NCI-H69 (cell line): ENCODE measurements at regions not wholly inside any gene's neighbourhood (a gene's known extent, or its start where the extent isn't known, plus 50 kb on each side); places are given as distances from the start of the nearest gene placed in this dataset.
A peak's percentile ranks its signal among the peaks of the same experiment; 100 is the strongest.

ENCODE experiments used
- DNase-seq: peaks from one replicate; lab custom pipeline; 2025; lab: John Stamatoyannopoulos, UW

DNA sequence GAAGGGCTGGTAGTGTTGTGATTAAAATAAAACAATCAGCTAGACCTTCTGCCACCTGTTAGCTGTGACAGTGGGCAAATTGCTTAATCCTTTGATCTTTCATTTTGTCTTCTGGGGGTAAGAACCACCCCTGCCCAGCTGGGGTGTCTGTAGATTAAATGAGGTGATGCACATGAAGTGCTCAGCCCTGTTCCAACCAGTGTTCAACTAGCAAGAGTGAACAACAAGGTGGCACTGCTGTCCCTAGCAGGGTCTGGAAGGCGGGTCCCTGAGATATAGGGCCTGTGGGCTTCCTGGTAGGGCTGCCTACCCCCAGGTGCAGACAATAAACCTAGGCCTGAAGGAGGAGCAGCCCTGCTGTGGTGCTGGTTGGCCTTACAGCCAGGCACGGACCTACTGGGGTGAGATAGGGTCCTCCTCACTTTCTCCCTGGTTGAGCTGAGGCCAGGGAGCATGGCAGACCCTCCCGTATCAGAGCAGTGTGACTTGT, 60.6 kb downstream of the ARL6IP4 start:
- DNase-seq = peak; percentile 93

DNA sequence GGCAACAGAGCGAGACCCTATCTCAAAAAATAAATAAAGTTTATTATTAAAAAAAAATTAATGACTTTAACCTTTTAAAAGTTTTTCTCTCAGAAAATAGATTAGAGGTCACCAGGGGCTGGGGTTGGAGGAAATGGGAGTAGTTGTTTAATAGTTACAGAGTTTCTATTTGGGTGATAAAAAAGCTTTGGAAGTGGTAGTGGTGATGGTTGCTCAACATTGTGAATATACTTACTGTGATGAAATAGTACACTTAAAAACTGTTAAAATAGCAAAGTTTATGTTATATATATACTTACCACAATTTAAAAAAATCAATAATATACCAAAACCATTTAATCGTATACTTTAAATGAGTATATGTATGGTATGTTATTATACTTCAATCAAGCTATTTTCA, 59.6 kb downstream of the ARL6IP4 start:
- no peak for DNase-seq

DNA sequence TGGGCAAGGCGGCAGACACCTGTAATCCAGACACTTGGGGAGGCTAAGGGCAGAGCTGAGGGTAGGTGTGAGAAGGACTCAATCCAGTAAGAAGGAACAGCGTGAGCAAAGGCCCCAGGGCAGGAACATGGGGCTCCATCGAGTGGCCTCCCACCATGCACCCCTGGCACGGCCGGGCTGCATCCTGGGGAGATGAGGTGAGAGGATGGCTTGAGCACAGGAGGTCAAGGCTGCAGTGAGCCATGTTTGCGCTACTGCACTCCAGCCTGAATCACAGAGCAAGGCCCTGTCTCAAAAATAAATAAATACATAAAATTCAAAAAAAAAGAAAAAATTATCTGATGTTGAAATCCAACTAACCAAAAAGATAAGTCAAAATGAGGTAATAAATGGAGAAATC, 58.5 kb downstream of the ARL6IP4 start:
- DNase-seq = no peak

- no peak for DNase-seq
Measured at GRCh38 chr12:123038486-123038885, 58.0 kb downstream of the ARL6IP4 start.

- peak; percentile 77 for DNase-seq
Measured at GRCh38 chr12:123037791-123038190, 57.3 kb downstream of the ARL6IP4 start.

- DNase-seq = no peak
Measured at GRCh38 chr12:123036466-123037285, 56.2 kb downstream of the ARL6IP4 start.

GRCh38 chr12:123035841-123036240, 55.4 kb downstream of the ARL6IP4 start:
- no peak for DNase-seq

GRCh38 chr12:123034865-123035264, 54.4 kb downstream of the ARL6IP4 start:
- DNase-seq = peak; percentile 19

- DNase-seq = no peak
Measured at GRCh38 chr12:123034022-123034541, 53.6 kb downstream of the ARL6IP4 start.

DNA sequence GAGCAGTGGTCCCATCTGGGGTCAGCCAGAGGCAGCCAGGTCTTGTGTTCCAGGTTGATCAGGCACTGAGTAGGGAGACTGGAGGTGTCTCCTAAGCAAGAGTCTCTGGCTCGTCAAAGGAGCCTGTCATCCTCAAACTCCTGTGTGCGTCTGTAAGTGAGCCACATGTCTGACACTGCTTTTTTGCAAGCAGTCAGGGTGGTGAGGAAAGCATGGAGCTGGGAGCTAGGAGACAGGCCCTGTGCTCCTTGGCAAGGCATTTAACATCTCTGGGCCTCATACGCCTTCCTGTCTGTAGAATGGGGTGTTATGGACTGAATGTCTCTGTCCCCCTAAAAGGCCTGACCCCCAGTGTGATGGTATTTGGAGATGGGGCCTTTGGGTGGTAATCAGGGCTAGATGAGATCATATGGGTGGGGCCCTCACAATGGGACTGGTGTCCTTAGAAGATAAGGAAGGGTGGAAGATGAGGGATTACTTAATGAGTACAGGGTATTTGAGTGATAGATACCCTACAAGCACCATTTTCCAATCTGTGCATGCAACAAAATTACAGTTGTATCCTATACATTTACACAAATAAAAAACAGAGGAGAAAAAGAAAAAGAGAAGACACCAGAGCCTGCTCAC, 53.0 kb downstream of the ARL6IP4 start:
- no peak for DNase-seq

DNA sequence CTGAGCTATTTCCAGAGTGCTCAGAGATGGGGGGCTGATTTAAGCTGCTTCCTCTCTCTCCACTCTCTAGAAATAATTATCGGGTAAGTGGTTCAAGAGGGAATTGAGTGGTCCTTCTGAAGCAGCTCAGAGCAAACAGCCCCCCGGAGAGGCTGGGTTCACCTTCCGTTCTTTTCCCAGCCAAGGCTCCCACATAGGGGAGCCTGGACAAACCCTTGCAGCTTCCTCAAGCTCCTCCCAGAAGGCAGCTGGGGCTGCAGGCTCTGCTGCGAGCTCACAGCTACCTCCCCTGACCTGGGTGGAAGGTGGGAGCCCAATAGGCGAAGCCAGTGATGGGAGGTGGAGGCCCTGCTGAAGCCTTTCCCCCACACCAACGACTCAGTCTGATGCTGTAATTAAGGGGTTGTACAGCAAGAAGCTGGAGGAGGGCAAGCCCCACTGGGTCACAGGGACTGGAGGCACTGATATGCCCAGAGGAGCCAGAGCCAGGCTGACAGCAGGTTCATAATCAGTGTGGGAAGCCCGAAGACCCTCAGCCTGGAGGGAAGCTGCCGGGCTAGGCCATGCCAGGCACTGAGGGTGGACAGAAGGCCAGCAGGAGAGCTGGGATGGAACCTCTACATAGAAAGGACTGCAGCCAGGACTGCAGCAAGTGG, 52.4 kb downstream of the ARL6IP4 start:
- no peak for DNase-seq
